ENCODE measurements at regions not wholly inside any gene's neighbourhood (a gene's known extent, or its start where the extent isn't known, plus 50 kb on each side); places are given as distances from the start of the nearest gene placed in this dataset.

DNA sequence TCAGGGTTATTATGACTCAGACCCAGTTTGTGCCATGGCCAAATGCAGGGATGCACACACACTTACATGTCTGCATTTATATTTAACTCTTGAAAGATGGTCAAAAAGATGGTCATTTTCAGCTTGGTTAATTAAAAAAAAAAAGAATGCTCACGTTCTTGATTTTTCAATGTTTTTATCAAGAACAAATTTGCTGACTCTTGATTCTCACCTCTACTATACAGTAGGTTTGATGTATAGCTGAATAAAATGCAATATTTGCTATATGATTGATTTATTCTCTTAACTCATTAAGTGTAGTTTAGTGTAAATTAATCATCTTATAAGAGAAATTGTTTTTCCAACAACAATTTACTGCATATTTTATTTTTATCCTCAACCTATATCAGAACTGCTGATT is 160.4 kb downstream of the SLIT2 start:
- no peak for DNase-seq

DNA sequence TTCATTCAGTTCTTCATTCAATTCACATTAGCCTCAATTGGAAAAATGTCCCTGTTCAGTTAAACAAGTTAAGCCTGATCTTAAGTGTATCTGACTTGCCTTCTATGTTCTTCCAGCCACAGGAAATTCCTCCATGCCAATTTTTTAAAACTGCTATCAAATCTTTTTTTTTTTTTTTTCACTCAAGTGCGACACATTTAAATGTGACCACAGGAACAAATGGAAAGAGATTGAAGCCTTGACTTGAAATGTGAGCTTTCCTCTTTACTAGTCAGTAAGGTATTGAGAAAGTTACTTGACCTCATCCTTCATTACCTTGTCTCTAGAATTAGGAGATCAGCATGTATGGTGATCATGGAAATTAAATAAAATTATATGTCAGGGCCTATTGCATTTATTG is 165.1 kb downstream of the SLIT2 start:
- no peak for DNase-seq

DNA sequence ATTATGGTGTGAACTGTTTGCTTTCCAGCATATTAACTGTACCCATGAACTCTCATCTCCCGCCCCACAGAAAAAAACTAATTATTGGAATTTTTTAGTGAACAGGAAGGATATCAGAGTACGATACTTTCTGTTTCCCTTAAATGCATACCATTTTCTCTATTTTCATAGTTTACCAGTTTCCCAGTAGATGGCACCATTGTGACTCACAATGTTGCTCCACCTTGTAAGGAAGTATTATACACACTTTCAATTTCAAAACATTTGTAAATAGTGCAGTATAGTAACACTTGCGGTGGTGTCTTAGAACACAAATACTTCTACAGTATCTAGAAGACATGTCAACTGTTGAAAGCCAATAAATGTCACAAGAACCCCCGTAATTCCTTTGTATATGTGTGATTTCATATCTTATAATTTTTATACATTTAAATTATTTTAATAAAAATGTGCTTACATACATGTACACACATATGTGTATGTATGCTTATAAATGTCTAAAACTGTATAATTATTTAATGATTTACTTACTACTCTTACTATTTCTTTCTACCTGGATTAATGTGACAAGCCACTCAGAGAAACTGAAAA is 167.3 kb downstream of the SLIT2 start:
- DNase-seq: no peak

DNA sequence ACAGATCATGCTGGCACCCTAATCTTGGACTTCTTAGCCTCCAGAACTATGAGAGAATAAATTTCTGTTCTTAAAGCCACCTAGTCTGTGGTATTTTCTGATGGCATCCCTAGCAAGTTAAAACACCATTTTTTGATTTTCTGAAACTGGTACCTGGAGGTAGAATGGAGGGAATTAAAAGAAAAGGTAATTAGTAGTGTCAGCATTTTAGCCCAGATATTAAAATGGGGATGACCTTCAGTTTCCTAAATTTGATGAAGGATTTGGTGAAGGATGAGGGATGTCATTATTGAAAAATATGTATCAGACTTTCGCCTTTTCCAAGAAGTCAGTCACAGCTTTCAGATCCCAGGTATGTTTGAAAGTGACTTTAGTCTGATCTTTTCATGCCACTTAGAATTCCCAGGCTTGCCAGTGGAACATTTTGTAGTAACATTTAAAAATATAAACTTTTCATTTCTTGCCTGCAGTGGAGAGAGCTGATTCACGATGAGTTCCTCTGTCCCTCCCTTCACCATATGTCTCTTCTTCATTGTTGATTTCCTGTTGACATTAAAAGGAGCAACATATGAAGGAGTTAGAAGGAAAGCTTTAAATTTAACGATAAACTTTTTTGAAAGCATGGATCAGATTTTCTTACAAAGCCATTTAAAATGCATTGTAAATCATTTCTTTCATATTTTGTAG is 169.4 kb downstream of the SLIT2 start:
- no peak for DNase-seq

DNA sequence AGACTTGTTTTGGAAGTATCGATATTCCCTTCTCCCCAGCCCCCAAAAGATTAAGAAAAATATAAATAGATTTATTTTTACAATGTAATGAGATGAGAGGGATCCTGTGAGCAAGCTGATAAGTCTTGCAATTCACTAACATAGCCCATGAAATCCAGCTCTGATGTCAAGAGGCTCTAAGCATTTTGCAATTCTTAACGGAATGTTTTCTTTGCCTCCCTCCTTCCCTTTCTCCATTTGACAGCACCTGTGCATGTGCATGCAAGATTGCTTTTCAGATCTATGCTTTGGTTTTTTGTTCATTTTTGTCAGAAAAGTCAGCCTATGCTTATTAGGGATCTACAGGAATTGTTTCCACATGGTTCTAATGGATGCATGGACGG is 169.9 kb downstream of the SLIT2 start:
- DNase-seq: no peak

DNA sequence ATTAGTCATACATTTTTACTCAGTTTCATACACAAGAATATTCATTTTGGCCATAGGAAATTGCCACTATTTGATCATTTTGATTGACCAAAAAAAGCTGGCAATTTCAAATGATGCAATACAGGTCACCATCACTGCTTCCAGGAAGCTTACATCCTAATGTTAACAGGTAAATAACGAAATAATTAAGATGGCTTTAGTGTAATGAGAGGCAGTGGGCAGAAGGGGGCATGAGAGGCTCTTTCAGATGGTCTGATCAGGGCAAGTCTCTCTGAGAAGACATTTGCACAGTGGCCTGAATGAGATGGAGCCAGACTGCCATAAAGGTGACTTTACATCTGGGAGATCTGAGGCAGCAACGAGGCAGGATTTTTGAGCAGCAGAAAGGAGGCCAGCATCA is 170.7 kb downstream of the SLIT2 start:
- peak in 1 of 2 experiments; percentile 2 for DNase-seq

DNA sequence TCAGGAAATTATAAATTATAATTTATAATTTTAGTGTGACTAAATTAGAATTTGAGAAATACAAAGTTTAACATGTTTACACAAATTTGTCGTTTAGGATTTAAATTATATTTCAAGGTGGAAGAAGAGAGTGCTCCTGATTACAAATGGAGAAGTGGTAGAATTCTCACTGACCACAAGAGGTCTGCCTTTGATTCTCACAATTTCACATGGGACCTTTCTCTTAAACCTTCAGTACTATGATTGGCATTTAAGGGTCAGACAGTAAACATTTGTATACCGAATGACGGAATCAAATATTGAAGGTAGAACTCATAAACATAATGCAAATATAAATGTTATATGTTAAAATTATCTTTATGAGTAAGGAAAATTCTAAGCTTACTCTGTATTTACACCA is 171.7 kb downstream of the SLIT2 start:
- DNase-seq: no peak

DNA sequence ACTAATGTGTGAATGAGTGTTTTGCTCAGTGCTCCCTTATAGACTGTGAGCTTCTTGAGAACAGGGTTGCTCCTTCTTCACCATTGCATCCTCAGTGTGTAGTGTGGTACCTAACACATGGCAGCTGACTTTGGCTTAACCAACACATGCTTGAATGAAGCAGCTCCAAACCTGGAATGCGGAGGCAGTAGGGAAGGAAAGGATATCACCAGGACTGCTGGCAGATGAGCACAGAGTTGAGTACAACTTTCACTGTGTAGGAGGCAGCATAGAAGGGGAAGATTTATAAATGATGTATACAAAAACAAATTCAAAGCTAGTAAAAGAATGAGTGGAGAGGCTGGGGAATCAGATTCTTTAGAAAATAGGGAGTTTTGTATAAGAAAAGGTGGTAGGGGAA is 174.3 kb downstream of the SLIT2 start:
- DNase-seq: no peak

DNA sequence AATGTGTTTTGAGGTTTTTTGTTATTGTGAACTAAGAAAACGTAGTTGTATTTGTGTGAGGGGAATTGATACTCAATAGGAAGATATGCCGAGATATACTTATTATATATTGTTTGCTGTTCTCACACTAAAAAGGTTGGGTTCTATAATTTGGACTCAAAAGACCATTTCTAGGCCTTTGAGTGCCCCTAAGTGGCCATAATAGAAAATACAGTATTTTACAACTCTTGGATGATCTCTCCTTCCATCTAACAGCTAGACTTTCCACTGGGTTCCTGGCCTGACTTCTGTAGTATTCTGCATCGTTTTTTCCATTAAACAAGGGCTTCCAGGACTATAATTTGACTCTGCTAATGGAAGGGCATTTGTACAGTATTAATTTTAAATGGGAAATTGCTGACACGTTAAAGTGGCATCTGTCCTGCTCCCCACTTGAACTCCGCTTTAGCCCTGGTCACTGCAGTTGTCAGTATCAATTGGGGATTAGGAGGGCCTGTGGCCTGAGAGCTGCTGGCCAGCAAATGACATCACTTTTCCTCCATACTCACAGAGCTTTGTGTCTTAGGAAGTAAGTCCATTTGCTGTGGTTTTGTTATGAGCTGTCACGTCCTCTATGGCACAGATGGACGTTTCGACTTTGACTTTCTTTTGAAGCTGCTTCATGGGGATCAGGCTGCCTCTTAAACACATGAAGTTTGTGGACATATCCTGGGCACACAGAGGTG is 176.9 kb downstream of the SLIT2 start:
- peak in 1 of 2 experiments; percentile 6 for DNase-seq

DNA sequence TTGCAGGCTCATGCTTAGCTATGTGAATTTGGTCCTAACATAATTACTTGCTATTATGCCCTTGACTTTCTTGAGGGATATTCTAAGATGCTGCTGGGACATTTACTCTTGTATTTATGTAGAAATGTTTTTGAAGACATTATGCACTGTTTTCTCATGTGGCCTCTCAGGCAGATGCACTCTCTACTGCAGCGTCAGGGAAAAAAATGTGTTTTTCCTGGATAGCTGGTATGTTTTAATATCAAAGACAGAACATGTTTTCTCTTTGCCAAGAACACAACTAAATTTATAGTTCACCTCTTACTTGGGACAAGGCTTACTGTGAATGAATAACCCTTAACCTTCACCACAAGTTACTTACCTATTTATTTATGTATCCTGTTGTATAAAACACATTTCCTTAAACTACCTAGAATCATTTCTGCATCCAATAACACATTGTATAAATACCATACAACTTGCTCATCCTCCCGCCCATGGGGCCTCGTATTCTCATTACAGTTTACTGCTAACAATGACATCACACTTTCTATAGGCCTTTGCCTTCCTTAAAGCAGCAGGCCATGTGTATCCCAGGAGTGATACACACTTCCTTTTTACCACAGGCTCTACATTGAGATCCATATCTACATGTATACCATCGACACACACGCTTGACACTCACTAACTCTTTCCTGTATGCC is 178.7 kb downstream of the SLIT2 start:
- DNase-seq: no peak

DNA sequence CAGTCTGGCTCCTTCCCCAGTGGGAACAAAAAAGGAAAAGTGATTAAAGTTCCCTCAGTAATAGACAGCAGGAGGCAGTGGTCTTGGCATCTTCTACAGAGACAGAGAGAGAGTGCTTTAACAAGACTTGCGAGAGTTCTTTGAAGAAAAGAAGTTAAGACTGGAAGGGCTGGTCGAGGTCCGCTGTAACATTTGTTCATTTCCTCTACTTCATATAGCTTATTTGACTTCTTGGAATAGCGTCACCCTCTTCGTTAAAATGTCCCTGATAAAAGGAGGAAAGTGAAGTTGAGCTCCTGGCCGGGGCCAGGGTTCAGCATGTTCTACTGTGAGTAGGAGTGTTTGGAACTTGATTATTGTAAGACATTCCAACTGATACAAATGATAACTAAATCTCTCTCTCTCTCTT is 179.8 kb downstream of the SLIT2 start:
- no peak for DNase-seq

DNA sequence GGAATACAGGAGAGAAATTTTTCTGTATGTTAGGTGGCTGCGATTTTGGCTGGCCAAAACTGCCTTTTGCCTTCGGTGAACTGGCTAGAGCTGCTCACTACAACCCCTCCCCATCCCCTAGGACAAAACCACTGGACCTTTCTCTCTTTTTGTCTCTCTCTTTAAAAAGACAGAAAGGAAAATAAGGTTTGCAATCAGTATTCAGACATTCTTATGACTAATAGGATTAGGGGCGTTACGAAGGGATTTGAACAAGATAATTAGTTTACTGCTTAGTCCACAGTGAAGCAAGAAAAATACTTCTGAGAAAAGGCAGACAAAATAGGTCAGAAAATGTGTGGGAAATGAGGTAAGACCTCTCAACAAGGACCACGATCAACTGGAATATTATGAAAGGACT is 180.4 kb downstream of the SLIT2 start:
- DNase-seq: no peak

DNA sequence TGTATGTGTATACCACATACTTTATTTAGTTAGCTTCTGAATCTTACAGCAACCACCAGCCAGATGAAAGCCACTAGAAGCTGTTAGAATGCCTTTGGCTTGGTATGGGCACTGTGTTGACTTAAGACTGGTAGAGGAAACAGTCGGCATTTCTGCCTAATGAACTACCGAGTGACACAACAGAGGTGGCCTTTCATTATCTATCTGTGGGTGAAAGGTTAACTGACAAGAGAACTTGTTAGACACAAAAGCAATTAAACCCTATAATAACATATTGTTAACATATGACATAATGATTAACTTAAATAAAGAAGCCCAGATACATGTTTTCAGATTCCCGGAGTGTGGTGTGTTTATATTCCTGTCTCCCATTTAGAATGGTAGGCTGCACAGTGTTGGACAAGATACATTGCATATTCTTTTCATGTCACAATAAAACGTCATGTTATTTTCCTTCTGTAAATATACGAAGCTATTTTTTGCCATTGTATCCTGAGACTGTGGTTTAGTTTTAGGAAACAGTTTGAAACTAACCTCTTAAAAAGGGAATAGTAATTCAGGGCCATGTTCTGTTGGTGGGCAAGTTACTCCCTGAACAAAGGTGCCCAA is 181.5 kb downstream of the SLIT2 start:
- no peak for DNase-seq

DNA sequence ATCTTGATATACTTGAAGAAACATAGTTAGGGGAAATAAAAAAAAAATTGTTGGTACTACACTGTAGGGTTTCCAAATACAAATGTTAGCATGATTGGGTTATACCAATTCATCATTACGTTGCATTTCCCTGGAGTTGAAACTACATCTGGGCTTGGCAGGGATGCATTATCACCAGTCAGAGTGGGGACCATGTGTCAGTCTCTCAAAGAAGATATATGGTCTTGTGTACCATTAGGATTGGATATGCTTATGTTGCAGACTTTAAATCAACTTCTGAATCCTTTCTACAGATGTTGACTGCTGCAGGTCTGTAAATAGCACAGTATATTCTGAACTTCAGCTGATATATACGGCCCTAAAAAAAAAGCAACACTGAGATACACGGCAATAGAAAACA is 188.5 kb downstream of the SLIT2 start:
- DNase-seq: no peak

DNA sequence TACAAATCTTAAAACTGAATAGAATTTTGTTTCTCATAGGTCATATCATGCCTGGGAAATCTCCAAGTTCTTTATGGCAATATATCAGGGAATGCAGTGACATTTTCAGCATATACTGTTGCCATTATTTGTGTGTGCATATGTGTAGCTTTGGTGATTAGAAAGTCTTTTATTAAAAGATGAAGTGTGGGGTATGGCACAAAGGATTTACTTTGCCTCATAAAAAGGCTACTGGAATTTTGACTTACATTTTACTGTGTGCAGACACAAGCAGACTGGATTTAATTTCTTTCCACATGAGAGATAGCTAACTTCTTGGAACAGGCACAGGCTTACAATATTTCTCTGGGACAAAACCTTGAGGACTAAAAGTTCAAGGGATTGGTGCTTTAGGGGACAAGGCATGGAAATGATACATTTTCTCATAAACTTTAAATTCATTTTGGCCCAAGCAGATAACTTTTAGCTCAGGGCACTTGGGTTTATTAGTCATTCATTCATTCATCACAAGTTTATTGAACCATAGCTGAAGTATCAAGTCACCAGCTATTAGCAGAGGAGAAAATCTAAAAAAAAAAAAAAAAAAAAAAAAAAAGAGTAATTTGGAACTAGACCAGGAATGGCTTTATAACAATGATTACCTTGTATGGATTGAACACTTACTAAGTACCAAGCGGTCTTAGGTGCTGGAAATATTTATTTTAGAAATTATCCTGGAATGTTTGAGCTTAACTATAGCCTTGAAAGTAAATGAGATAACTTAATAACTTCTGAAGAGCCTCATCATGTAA is 191.5 kb downstream of the SLIT2 start:
- DNase-seq: no peak

DNA sequence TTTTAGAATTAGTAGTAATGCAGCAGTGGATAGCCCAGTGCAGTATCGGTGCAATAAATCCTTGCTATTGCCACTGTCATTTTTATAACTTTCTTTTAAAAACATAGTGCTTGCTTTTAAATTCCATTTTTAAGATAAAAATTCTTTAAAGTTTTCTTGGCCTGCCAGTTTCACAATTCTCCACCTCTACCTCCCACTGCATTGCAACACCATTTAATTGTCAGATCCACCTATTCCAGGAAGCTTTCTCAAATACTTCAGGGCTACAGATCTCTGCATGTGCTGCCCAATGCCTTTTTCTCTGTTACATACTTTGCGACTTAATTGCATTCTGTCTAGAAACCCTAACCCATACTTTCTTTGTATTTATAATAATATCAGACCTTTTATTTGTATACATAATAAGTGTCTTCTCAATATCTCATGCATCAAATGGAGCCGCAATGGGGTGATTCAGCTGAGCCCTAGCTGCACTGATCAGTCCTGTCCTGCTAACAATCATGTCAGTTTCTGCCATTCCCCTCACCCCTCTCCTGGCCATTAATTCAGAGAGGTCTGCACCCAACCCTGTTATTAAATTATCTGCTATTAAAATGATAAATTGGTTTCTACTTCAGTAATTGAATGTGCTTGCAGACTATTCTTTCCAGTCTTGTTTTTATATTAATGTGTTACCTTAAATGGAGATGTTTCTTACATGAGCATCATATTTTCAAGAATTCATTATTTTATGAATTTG is 193.1 kb downstream of the SLIT2 start:
- no peak for DNase-seq

DNA sequence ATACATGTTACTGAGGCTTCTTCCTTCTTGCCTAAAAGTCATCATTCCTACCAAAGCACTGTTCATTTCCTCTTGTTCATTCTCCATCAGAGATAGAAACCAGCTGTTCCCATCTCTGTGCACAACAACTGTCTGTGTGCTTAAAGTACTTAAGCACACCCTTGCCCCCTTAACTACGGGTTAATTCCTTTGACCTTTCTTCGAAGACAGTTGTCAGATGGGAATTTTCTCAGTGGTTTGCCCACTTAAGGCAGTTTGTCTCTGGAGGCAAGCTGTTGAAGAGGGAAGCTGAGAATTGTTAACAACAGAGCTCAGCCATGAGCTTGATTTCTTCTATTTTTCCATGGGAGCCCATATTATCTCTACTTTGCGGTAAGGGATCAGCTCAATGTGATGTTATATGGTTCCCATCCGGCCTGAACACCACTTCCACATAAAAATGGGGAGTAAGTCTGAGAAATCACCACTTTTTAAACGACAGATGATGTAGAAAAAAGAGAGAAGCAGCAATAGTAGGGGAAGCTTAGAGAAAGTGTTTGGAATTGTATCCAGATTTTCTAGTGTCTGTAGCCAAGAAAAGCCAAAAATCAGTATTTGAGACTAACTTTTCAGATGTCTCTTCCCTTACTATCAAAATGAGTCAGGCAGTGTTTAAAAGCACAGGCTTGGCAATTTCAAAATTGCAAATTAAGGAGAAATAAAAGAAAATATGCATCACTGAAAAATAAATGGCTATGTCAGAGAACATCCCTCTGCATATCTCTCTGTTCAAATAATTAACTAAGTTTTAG is 194.4 kb downstream of the SLIT2 start:
- DNase-seq: no peak

DNA sequence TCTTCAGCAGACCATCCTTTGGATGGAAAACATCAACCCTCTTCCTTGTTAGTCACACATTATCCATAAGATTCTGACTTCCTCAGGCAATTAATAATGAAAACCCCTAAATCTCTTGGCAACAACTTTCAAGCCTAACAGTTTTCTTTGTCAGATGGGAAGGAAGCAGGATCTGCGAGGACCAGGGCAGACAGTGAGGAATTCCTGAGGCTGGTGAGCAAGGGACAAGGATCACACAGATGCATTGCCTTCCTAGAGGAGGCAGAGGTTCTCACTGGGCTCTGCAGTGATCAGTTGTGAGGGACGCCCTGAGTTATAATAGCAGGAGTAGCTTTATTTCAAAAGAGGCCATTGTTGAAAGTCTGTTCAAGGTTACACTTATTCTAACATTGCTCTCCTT is 195.4 kb downstream of the SLIT2 start:
- no peak for DNase-seq

DNA sequence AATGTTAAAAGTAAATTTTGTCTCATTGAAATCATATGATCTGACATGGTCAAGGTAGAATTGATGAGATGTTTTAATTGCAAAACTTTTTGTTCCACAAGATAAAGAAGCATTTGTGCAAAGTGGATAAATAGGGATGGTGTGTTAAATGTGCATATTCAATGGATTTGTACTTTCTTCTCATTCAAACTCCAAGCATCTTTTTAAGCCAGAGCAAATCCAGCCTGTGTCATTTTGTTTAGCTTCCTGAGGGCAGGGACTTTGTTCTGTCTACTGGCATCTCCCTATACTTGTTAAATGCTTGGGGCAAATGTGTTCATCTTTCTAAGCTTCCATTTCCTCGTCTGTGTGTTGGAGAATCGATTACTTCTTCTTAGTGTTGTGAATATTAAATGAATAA is 200.3 kb downstream of the SLIT2 start:
- DNase-seq: no peak

DNA sequence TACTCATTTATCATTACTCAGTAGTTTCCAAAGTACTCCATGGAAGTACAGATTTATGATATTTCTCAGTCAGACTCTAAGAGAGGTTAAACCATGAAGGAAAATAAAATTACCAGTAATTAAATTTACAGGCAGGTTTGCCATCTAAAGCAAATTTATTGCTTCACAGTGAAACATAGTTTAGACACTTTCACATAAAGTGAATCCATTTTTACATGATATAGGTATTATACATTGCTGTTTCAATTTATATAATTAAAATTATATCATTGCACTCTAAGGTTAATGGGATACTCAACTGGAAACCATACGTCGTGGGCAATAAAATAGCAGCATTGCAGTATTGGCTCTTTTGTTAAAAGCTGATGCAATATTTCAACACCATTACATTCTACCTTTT is 202.8 kb downstream of the SLIT2 start:
- no peak for DNase-seq

DNA sequence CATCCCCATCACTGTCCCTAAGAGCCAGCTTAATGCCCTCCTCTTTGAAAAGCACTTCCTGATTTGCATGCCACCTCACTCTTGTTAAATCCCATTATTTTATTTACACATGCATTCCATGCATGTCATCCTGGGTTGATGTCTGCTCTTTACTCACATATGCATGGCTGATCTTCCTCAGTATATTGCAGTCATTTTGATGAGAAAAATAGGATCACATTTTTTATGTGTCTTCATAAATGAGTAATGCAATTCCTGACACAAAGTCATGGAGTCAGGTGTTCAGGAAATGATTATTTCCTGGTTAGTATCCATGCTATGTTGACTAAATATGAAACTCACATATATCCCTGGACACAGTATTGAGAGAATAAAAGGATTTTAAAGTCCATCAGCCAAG is 204.7 kb downstream of the SLIT2 start:
- no peak for DNase-seq

Measured in NCI-H446 (cell line).